ENCODE measurements at regions not wholly inside any gene's neighbourhood (a gene's known extent, or its start where the extent isn't known, plus 50 kb on each side); places are given as distances from the start of the nearest gene placed in this dataset.

DNA sequence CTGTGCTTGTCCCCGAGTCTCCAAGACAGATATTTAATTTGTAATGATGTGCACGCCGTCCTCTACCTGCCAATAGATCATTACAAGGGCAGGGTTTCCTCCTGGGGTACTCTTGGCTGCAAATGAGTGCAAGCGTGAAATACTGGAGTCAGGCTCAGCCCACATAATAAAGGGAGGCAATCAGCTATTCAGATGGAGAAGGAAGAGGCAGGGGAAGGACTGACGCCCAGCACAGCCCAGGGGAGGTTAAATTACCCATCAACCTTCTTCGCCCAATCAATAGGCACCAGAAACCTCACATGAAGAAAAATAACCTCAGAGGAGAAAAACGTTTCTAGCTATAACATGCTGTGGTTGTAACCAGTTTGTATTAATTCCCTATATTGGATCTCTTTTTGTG lies 544.9 kb upstream of the ADARB2 start:
- no peak for DNase-seq (ENCODE audit: low read depth in 2 of 2, low spot score in 1 of 2)

DNA sequence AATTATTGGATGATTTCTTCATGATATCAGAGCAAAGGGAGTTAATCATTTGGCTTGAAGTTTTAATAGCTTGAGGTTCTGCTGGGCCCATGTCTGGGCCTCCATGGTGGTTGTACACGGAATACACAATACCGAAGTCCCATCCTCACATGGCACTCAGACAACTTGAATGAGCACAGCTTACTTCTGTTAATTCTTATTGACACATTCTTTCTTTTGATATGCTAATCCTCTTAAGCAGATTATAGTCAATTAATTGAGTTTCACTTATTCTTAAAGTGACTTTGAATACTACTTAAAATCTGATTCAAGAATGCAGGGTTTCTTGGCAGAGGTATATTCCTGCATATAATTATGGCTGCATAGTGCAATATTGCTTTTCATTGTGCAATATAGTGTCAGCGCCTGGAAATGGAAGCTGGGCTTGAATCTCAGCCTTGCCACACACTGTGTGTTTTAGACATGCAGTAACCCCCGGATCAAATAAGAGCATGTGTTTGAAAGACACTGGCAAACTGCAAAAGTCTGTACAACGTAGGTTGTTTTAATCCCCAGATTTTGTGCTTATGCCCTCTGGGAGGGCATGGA lies 543.5 kb upstream of the ADARB2 start:
- no peak for DNase-seq (ENCODE audit: low read depth in 2 of 2, low spot score in 1 of 2)

DNA sequence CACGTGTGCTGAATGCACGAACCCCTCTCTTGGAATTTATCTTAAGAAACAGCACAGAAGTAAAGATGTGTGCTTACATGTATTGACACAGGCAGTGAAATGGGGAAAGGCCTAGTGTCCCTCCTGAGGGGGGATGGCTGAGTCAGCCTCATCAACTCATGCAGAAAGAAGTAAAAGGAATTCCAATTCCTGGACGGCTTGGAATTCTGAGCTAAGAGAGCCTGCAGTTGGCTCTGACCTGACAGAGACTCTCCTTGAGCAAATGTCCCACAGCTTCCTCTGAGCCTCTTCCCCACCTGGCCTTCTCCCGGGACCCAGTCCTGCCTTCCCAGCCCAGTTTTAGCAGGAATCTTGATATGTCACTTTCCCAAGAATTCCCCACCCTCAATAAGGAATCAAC lies 542.4 kb upstream of the ADARB2 start:
- no peak for DNase-seq (ENCODE audit: low read depth in 2 of 2, low spot score in 1 of 2)

DNA sequence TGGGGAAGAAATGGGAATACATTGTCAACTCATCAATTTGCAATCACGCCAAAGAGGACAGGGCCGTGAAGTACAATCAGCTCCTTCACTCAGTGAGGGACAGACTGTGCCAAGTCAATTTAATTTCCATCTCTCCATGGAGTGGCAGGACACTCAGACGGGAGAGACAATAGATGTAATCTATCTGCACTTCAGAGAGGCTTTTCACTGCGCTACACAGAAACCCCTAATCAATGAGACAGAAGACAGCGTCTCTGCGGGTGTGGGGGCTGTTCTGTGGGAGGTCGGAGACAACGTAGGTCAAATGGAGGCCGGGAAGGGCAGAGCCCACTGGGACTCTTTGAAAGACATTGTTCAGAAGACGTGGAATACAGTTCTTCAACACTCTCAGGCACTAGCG lies 541.0 kb upstream of the ADARB2 start:
- no peak for DNase-seq (ENCODE audit: low read depth in 2 of 2, low spot score in 1 of 2)

DNA sequence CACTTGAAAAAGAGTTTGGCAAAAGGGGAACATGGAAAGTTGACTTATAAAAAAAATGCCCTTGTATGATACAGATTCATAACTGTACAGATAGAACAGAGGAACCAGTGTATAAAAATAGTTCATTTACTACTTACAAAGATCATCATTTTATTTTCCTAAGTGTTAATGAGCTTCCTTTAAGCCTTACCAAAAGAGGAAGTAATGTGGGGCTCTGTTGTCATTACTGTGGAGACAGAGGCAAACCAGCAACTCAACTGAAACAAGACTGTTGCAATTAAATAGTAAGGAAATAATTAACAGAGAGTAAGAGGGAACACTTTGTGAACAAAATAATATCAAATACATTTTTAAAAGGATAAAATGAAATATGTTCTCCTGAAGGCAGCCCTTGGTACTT lies 526.2 kb upstream of the ADARB2 start:
- no peak for DNase-seq (ENCODE audit: low read depth in 2 of 2, low spot score in 1 of 2)

DNA sequence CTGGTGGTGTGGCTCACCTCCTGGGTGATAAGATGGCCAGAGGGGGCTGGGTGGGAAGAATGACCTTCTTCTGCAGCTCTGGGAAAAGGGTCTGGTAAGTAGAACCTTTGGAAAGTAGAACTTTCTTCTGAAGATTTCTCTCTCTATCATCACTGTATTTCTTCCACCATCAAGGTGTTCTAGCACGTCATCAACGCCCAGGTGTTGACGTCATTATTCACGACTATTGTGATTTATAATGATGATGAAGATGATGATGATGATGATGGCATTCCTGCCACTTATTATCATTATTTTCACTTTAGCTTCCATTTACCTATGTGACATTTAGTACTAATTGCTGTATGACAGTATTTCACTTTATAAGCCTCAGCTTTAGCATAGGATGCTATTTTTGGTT lies 525.6 kb upstream of the ADARB2 start:
- no peak for DNase-seq (ENCODE audit: low read depth in 2 of 2, low spot score in 1 of 2)

DNA sequence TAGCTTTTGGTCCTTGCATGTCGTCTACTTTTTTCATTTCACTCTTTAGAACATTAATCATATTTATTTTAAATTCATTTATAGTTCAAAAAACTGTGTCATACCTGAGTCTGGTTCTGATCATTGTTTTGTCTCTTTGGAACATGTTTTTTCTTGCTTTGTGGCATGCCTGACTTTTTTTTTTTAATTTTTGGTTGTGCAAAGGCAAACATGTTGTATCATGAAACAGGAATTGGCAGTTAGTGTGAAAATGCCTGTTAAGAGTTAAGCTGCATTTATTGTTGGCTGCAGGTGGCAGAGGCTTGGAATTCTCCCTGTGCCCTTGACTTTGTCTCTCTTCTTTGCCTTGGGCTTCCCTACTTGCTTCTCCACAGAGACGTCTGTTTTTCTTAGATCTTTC lies 525.0 kb upstream of the ADARB2 start:
- DNase-seq (ENCODE audit: low read depth in 2 of 2, low spot score in 1 of 2): no peak

DNA sequence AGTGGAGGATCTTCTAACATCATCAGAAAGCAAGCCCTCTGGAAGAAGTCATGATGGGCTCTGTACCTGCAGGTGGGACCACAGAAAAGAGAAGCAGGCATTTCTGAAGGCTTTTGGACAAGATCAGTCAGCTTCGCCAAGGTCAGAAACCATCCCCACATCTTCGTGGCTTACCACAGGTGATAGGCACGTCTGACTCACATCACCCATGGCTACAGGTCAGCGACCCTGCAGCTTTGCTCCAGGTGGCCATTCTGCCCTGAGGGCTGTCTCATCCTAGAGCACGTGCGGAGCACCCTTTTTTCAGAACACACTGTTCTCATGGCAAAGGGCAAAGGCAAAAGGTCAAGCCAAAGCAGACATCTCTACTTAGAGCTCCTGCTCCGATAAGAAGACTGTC lies 518.9 kb upstream of the ADARB2 start:
- DNase-seq (ENCODE audit: low read depth in 2 of 2, low spot score in 1 of 2): no peak

DNA sequence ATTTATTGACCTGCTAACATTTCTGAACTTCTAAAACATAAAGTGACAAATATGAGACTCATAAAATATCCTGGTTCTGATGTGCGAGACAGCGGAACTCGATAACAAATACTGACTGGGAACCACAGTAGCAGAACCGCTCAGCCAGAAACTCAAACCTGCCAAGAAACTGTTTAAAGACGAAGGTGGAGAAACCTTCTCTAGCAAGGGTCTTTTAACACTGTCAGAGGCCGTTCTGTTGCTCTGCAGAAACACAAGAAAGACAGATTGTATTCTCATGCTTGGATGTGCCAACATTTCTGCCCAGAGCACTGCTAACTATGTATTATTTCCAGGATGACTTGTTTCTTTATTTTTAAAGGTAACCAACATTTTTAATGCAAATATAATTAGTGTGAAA lies 514.8 kb upstream of the ADARB2 start:
- no peak for DNase-seq (ENCODE audit: low read depth in 2 of 2, low spot score in 1 of 2)

DNA sequence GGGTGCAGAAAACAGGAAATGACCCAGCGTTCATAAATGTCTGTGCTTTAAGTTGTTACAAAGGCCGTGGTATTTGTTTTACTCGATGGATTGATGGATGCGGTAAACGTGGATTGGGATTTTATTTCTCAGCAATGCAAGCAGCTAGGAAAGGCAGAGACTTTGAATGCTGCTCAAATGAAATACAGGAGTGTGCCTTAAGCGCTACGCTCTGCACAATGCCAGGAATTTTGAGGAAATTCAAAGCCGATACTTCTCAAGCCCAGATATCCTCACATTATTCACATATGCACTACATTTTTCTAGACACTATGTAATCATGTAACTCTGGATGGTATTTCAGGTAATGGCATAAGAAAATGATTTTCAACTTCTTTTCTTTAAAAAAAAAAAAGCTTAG lies 514.3 kb upstream of the ADARB2 start:
- no peak for DNase-seq (ENCODE audit: low read depth in 2 of 2, low spot score in 1 of 2)

DNA sequence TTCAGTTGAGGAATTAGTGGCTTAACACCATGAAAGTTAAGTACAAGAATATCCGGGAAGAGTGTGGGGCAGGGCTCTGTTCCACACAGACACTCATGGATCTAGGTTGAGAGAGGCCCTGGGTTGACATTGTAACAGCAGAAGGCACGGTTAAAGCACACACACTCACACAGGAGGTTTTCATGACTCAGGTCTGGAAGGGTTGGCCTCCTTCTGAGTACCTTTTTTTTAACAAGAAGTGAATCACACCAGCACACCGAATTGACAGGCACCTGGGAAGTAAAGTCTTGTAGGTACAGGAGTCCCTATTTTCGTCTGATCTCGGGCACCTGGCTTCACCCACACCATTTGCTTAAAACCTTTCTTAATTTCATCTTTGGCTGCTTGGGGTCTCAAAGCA lies 509.4 kb upstream of the ADARB2 start:
- DNase-seq (ENCODE audit: low read depth in 2 of 2, low spot score in 1 of 2): no peak

DNA sequence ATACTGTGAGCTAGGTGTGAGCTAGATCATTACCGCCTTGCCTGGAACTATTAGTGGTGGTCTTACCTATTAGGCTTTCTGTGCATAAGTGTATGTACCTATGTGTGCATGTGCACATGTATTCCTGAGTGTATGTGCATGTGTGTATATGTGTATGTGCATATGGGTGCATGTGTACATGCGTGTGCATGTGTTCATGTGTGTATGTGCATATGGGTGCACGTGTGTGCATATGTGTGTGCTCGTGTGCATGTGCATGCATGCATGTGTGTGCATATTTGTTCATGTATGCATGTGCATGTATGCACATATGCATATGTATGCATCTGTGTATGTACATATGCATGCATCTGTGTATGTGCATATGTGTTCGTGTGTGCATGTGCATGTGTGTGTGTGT lies 508.3 kb upstream of the ADARB2 start:
- no peak for DNase-seq (ENCODE audit: low read depth in 2 of 2, low spot score in 1 of 2)

DNA sequence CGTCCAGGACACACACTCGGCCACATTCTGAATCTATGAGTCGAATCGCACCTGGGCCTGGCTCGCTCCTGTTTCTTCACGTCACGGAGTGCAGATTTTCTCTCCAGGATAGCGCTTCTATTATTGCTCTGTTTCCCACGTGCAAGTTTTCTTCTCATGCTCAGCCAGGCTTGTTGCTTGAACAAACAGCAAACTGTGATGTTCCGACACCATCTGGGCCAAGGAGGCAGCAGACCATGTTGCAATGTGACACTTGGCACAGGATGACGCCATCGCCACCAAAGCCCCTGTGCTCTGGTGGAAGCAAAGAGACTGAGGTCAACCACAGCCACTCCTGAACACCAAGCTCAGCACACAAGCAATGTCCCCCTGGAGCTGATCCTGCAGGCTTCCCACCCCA lies 507.1 kb upstream of the ADARB2 start:
- DNase-seq (ENCODE audit: low read depth in 2 of 2, low spot score in 1 of 2): no peak

DNA sequence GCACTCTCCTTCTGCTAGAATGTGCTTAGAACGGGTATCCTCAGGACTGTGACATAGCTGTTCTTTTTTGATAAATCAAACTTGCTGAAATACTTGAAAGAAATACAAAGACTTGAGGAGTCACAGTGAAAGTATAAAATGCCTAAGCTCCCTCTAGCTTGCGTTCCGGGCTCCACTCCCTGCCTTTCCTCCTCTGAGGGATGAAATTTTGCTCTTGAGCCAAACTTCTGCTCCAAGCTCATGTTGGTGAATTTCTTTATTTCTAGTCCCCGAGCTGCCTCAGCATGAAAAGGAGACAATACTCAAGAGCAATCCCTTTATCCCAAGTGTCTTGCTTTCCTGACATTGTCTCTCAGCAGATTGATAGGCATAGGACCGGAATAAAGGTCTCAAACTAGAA lies 499.6 kb upstream of the ADARB2 start:
- no peak for DNase-seq (ENCODE audit: low read depth in 2 of 2, low spot score in 1 of 2)

DNA sequence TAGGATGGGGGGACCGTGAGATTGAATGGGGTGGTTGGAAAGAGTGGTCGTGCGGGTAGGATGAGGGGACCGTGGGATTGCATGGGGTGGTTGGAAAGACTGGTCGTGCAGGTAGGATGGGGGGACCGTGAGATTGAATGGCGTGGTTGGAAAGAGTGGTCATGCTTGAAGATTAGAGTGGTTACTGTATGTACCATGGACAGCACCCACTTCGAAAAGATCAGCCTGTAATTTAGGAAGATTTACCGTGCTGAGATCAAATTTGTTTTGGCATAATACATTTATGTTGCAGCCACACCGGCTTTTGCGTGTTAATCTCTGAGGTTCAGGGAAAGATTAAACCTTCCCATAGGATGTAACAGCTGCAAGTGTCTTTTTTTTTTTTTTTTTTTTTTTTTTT lies 495.2 kb upstream of the ADARB2 start:
- DNase-seq (ENCODE audit: low read depth in 2 of 2, low spot score in 1 of 2): no peak

DNA sequence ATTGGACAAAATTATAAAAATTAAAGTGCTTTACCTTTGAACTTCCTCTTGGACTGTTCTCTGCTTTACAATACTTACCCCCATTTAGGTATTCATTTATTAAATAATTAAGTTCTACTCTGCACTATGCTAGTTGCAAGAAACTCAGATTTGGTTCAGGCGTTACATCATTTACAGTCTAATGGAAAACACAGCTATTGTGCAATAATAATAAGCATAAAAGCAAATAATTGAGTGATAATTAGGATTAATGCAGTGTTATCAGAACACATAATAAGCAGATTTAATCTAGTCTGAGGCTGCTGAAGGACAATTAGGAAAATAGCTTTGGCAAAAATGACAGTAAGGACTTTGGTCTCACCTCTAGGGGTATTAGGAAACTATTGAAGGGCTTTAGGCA lies 493.2 kb upstream of the ADARB2 start:
- DNase-seq (ENCODE audit: low read depth in 2 of 2, low spot score in 1 of 2): no peak

DNA sequence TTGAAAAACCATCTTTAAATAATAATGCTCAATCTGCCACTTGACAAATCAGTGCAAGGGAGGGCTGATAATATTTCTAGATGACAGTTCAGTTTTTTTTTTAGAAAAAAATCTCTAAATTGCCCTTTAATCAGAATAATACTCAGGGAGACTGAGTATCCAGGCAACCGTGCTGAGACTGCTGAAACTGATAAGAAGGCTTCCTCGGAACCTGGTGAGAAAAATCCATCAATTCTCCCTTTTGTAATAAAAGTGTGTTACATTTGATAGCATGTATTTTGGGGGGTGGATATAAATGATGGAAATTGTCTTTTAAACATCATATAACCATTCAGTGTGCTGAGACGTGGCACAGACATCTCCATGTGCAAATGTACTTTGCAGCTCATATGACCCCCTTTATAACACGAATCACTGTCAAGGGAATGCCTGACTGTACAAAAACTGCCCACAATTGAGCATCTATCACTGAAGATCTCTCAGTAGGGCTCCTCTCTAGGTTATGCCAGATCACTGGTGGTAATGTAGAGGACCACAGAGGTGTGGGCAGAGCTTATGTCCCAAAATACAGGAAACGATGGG lies 491.1 kb upstream of the ADARB2 start:
- DNase-seq (ENCODE audit: low read depth in 2 of 2, low spot score in 1 of 2): no peak

DNA sequence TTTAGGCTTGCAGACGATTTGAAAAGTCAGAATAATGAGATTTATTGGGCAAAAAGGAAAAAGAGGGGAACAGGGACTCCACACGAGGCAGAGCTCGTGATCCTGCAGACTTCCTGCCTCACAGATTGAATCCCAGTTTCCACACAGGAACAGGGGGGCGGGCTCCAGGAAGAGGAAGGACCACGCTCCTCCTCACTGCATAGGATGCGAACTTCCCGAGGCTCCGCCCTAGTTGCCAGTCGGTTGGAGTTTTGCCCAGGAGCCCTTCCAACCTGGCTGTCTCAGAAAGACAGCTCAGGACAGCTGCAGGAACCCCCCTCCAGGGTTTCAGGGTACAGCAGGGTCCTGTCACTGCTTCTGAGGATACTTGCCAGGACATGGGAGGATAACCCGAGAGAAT lies 488.3 kb upstream of the ADARB2 start:
- DNase-seq (ENCODE audit: low read depth in 2 of 2, low spot score in 1 of 2): no peak

DNA sequence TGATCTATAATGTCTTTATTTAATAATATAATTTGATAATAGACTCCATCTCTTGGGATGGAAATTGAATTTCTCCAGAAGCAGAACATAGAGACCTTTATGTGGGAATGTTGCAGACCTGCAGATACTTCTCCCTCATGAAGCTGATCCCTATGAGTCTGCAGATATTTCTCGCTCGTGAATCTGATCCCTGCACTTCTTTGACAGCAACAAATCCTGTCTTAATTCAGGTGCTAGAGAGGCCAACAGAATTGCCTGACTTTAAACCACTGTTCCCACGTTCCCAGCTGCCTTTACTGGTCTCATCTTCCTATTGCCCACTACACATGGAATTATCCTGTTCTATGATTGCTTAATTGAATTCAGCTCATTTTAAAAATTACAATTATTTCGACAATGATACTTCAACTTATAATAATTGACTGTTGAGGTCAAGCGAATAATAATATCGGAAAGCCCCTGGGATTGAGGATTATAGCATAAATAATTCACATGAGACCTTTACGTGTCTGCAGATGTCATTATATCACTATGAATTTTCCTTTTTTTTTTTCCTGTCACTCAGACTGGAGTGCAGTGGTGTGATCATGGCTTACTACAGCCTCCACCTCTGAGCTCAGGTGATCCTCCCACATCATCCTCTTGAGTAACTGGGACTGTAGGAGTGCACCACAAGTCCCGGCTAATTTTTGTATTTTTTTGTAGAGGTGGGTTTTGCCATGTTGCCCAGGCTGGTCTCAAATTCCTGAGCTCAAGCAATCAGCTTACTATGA lies 486.4 kb upstream of the ADARB2 start:
- DNase-seq (ENCODE audit: low read depth in 2 of 2, low spot score in 1 of 2): no peak

DNA sequence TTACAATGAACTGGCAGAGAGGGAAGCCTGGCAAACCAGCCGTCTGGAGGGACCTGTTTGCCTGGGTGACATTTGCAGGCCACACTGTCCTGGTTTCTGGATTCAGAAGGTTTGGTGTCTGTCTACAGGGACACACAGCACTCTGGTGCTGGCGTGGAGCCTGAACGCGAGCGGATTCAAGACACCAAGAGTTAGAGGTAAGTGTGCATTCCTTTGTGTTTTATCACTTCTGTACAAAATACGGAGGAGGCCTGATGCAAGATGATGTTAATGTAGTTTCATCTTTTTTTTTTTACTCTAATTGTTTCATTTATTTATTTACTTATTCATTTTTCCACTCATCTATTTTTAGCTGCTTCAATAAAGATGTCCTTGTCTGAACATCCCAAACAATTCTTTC lies 485.3 kb upstream of the ADARB2 start:
- DNase-seq (ENCODE audit: low read depth in 2 of 2, low spot score in 1 of 2): no peak

DNA sequence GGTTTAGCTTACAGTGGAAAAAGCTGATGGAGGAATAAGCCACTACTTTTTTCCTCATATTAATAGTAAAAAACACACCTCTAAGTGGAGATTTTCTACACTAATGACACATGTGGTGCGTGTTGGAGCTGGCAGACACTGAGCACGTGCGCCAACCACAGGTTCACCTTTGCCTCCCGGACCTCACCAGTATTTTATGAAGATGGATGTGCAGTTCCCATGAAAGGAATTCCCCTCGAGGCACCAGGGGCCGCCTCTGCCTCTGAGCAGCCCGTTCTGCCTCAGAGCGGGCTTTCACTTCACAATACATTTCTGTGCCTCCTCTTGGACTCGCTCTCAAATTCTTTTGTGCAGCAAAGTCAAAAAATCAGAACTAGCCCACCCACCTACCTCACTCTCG lies 477.5 kb upstream of the ADARB2 start:
- DNase-seq (ENCODE audit: low read depth in 2 of 2, low spot score in 1 of 2): no peak

DNA sequence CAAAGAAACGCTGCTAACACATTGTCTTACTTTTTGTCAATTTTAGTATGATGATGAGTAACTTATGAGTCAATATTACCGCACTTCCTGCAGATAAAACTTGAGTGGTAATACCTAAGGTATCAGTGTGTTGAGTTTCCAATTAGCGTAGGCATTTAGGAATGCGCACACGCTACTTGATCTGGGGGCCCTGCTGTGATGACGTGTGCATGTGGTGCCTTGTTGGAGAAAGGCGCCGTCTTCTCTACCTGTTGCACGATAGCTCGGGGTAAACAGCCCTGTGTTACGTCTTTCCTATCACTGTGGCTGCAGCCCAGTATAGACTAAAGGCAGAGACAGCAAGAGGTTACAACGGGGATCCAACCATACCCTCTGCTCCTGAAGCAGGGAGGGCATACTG lies 476.8 kb upstream of the ADARB2 start:
- DNase-seq (ENCODE audit: low read depth in 2 of 2, low spot score in 1 of 2): no peak

DNA sequence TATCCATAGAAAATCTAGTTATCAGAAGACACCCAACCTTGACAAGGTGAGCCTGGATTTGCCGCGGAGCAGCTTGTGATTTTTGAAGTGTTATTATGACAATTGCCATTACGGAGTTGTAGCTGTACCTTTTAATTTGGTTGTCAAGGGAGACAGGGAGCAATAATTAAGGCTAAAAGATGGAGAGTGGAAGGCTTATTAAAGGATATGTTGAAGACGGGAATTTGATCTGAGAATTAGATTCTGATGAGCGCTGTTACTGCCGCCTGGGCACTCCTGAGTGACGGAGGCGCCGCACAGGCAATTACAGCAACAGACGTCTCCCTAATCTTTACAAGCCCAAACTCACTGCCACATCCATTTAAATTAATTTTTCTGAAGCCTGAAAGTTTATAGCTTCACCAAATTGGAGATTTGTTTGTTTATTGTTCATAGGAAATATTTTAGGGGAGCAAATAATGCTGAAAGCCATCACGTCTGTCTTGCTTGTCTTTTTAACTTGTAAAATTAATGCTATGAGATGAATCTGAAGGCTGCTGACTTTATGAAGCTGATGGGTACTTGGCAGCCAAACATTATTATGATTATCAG lies 475.0 kb upstream of the ADARB2 start:
- no peak for DNase-seq (ENCODE audit: low read depth in 2 of 2, low spot score in 1 of 2)
